ENCODE measurements at regions not wholly inside any gene's neighbourhood (a gene's known extent, or its start where the extent isn't known, plus 50 kb on each side); places are given as distances from the start of the nearest gene placed in this dataset.
A peak's percentile ranks its signal among the peaks of the same experiment; 100 is the strongest.

DNA sequence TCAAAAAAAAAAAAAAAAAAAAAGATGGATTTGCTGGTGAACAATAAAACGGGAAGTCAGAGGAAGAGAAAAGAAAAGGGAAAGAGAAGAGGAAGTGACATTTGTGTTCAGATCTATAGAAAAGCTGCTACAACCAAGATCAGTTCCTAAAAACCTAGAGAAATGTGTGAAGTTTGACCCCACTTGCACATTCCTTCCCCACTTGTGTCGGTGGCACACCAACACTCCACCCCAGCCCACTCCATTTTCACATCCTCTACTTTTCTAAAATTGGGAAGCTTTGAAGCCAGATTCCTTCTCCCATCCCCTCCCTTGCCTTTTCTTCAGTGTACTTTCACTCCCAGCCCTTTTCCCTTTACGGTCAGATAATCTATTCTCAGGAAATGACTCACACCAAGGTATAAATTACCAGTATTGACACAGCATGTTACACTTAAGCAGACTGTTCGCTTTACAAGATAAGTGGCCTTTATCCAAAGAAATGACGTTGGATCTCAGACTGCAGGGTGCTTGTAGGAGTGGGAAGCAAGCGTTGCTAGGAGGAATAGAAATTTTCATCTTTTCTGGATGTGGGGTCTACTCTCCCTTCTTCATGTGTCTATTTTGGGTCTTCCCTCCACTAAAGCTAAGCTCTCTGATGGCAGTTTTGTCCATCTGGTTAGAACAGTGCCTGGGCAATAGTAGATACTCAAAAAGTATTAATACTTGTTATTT lies 92.5 kb upstream of the ADGRF1 start:
- H3K4me1 ChIP-seq (replicated peaks in 1 of 2; ENCODE audit: control insufficient read depth in 2 of 2, insufficient read depth in 2 of 2, low read length in 2 of 2) = peaks cover 17 to 42% of the 10 kb centered on the region in 2 experiments
- POLR2A ChIA-PET = no interaction called here
- BruUV-seq (replicated peaks) = no TSS peak
- intact Hi-C loops (cut with micrococcal nuclease) = no loop called here
- peak overlapping the region; percentile 83 for H2AFZ ChIP-seq (ENCODE audit: low read depth, low read length)
- WGBS (ENCODE audit: insufficient coverage, low coverage, missing lambda C conversion rate) = under 1% methylated on average over 5 of the region's 6 CpGs
- peak; percentile 89 for ATAC-seq
- peak overlapping the region; percentile 93 for H3K27ac ChIP-seq (ENCODE audit: extremely low read depth, low read depth, low read length)
- peak; percentile 97 for FAIRE-seq
- peak overlapping the region; percentile 74 for H3K4me2 ChIP-seq (ENCODE audit: insufficient read depth, low read length)
- no peaks in the 10 kb centered on the region for H3K79me2 ChIP-seq (ENCODE audit: control insufficient read depth, insufficient read depth, low read length)
- H3K27me3 ChIP-seq (ENCODE audit: control insufficient read depth in 2 of 2, insufficient read depth in 2 of 2, low read length in 2 of 2) = no peaks in the 10 kb centered on the region
- DNase-seq (ENCODE audit: extremely low read depth in 1 of 4, low spot score in 3 of 4) = peak; percentile 74 to 88 (median 78)
- no peaks in the 10 kb centered on the region for H4K20me1 ChIP-seq (replicated peaks; ENCODE audit: control insufficient read depth, insufficient read depth, low read length)
- in situ Hi-C loops (cut with MboI) = no loop called here
- H3K9me3 ChIP-seq (replicated peaks; ENCODE audit: control insufficient read depth, insufficient read depth, low read depth, low read length) = no peaks in the 10 kb centered on the region
- peak overlapping the region; percentile 8 to 67 for H3K9ac ChIP-seq (ENCODE audit: insufficient read depth in 1 of 2, low read depth in 2 of 2, low read length in 2 of 2)
- H3K36me3 ChIP-seq (ENCODE audit: control insufficient read depth, insufficient read depth, low read length) = no peaks in the 10 kb centered on the region
- H3K4me3 ChIP-seq = no peak overlapping the region; the same call in 1 of the 2 replicates
- H3K9me1 ChIP-seq (ENCODE audit: control insufficient read depth, insufficient read depth, low read length) = no peaks in the 10 kb centered on the region
- CTCF ChIA-PET (ENCODE audit: low intra/inter-chr PET ratio) = no interaction called here
- TF ChIP-seq C11orf30 (IDR thresholded peaks at IDR 0.05; ENCODE audit: low read depth) (peak; percentile 61), POLR3A (IDR thresholded peaks at IDR 0.05; ENCODE audit: borderline replicate concordance, extremely low read depth, insufficient read depth, insufficient read length) (no peak), ZNF436 (CRISPR knock-in tag; IDR thresholded peaks at IDR 0.05) (no peak), MXI1 (IDR thresholded peaks at IDR 0.05; ENCODE audit: low read depth, low read length) (no peak), RBFOX2 (IDR thresholded peaks at IDR 0.05; ENCODE audit: low read depth, low read length) (peak; percentile 22; the same call in 1 of the 2 replicates), DIDO1 (tag; IDR thresholded peaks at IDR 0.05; ENCODE audit: low read depth) (no peak)
- TF ChIP-seq, protein P1, sequence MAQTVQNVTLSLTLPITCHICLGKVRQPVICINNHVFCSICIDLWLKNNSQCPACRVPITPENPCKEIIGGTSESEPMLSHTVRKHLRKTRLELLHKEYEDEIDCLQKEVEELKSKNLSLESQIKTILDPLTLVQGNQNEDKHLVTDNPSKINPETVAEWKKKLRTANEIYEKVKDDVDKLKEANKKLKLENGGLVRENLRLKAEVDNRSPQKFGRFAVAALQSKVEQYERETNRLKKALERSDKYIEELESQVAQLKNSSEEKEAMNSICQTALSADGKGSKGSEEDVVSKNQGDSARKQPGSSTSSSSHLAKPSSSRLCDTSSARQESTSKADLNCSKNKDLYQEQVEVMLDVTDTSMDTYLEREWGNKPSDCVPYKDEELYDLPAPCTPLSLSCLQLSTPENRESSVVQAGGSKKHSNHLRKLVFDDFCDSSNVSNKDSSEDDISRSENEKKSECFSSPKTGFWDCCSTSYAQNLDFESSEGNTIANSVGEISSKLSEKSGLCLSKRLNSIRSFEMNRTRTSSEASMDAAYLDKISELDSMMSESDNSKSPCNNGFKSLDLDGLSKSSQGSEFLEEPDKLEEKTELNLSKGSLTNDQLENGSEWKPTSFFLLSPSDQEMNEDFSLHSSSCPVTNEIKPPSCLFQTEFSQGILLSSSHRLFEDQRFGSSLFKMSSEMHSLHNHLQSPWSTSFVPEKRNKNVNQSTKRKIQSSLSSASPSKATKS (CRISPR knock-in tag; IDR thresholded peaks at IDR 0.05) = no peak
- TF ChIP-seq, protein P2, sequence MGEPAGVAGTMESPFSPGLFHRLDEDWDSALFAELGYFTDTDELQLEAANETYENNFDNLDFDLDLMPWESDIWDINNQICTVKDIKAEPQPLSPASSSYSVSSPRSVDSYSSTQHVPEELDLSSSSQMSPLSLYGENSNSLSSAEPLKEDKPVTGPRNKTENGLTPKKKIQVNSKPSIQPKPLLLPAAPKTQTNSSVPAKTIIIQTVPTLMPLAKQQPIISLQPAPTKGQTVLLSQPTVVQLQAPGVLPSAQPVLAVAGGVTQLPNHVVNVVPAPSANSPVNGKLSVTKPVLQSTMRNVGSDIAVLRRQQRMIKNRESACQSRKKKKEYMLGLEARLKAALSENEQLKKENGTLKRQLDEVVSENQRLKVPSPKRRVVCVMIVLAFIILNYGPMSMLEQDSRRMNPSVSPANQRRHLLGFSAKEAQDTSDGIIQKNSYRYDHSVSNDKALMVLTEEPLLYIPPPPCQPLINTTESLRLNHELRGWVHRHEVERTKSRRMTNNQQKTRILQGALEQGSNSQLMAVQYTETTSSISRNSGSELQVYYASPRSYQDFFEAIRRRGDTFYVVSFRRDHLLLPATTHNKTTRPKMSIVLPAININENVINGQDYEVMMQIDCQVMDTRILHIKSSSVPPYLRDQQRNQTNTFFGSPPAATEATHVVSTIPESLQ (CRISPR knock-in tag; IDR thresholded peaks at IDR 0.05) = no peak
